Progenitor cell of endocrine pancreas (in vitro differentiated cells): ENCODE measurements at regions not wholly inside any gene's neighbourhood (a gene's known extent, or its start where the extent isn't known, plus 50 kb on each side); places are given as distances from the start of the nearest gene placed in this dataset.

ENCODE experiments used
- DNase-seq: peaks from one replicate; pipeline ENCODE4 v3.0.0; 2021; ENCODE audit warnings: low spot score; ENCODE audit not compliant: unreplicated experiment
- H3K27ac Mint-ChIP-seq: 2 replicates; pipeline ENCODE4 v1.8.0; 2021; ENCODE audit warnings: mild to moderate bottlenecking, moderate library complexity, mixed read lengths
- H3K27me3 Mint-ChIP-seq: 2 replicates; pipeline ENCODE4 v1.8.0; 2021; ENCODE audit warnings: mixed read lengths
- H3K36me3 Mint-ChIP-seq: 2 replicates; pipeline ENCODE4 v1.8.0; 2022; ENCODE audit warnings: mixed read lengths; ENCODE audit not compliant: insufficient read depth
- H3K4me1 Mint-ChIP-seq: 2 replicates; pipeline ENCODE4 v1.8.0; 2021; ENCODE audit warnings: low read depth, mixed read lengths
- H3K4me3 Mint-ChIP-seq: 2 replicates; pipeline ENCODE4 v1.8.0; 2021; ENCODE audit warnings: low read depth, mild to moderate bottlenecking, moderate library complexity, mixed read lengths
- H3K9me3 Mint-ChIP-seq: 2 replicates; pipeline ENCODE4 v1.8.0; 2021; ENCODE audit warnings: low read depth, mixed read lengths
- CTCF ChIP-seq: fragments of 200-600 bp; sonication (generic); IDR thresholded peaks from one replicate; pipeline ENCODE4 v1.5.0; 2021; ENCODE audit warnings: antibody characterized with exemption, mild to moderate bottlenecking; ENCODE audit not compliant: unreplicated experiment

GRCh38 chr2:37827911-37828511 lies 97.1 kb upstream of the RMDN2 start:
- Mint-ChIP-seq H3K36me3 (no peaks in the 10 kb centered on the region), H3K4me3 (no peak overlapping the region), H3K27me3 (no peaks in the 10 kb centered on the region), H3K4me1 (peaks cover 9% of the 10 kb centered on the region), H3K27ac (no peak overlapping the region), H3K9me3 (no peaks in the 10 kb centered on the region)
- DNase-seq = no peak
- no peak for TF ChIP-seq CTCF

GRCh38 chr2:37829202-37829601 lies 95.9 kb upstream of the RMDN2 start:
- H3K36me3 Mint-ChIP-seq = no peaks in the 10 kb centered on the region
- no peak for TF ChIP-seq CTCF
- H3K4me3 Mint-ChIP-seq = no peak overlapping the region
- H3K9me3 Mint-ChIP-seq = no peaks in the 10 kb centered on the region
- no peaks in the 10 kb centered on the region for H3K27me3 Mint-ChIP-seq
- DNase-seq = no peak
- no peak overlapping the region for H3K27ac Mint-ChIP-seq
- H3K4me1 Mint-ChIP-seq = peaks cover 9% of the 10 kb centered on the region

- Mint-ChIP-seq H3K9me3 (no peaks in the 10 kb centered on the region), H3K27ac (no peak overlapping the region), H3K27me3 (no peaks in the 10 kb centered on the region), H3K4me1 (peaks cover 9% of the 10 kb centered on the region), H3K4me3 (no peak overlapping the region), H3K36me3 (no peaks in the 10 kb centered on the region)
- no peak for DNase-seq
- no peak for TF ChIP-seq CTCF
Measured at GRCh38 chr2:37829616-37830395, 95.3 kb upstream of the RMDN2 start.

GRCh38 chr2:37830636-37831035 lies 94.5 kb upstream of the RMDN2 start:
- Mint-ChIP-seq H3K27ac (no peak overlapping the region), H3K36me3 (no peaks in the 10 kb centered on the region), H3K27me3 (no peaks in the 10 kb centered on the region), H3K4me1 (peaks cover 9% of the 10 kb centered on the region), H3K9me3 (no peaks in the 10 kb centered on the region), H3K4me3 (no peak overlapping the region)
- TF ChIP-seq CTCF = no peak
- no peak for DNase-seq

- Mint-ChIP-seq H3K27me3 (no peaks in the 10 kb centered on the region), H3K36me3 (no peaks in the 10 kb centered on the region), H3K4me1 (peaks cover 9% of the 10 kb centered on the region), H3K9me3 (no peaks in the 10 kb centered on the region), H3K4me3 (no peak overlapping the region), H3K27ac (no peak overlapping the region)
- DNase-seq = no peak
- TF ChIP-seq CTCF = no peak
Measured at GRCh38 chr2:37831081-37831780, 93.9 kb upstream of the RMDN2 start.
